NCI-H1417 (cell line): ENCODE measurements at regions not wholly inside any gene's neighbourhood (a gene's known extent, or its start where the extent isn't known, plus 50 kb on each side); places are given as distances from the start of the nearest gene placed in this dataset.

ENCODE experiments used
- DNase-seq, 3 experiments: peaks; one replicate each; lab custom pipeline; 2025; lab: John Stamatoyannopoulos, UW

DNA sequence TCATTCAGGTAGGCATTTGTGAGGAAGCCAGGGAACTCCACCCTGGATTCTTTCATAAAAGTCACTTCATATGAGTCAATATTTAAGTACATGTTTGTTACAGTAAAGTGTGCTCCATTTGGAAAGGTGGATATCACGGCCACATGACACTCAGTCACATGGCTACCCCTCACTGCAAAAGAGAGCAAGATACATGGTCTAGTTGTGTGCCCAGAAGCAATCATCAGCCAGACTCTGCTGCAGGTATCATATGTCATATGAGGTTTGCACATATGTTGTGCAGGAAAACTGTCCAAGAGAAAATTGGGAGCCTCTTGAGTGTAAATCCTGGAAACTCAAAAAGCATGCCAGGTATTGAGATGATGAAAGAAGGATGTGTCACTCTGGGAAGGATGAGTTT lies 55.0 kb upstream of the NMNAT3 start:
- no peak for DNase-seq

GRCh38 chr3:139729300-139729699 lies 51.5 kb upstream of the NMNAT3 start:
- no peak for DNase-seq

DNA sequence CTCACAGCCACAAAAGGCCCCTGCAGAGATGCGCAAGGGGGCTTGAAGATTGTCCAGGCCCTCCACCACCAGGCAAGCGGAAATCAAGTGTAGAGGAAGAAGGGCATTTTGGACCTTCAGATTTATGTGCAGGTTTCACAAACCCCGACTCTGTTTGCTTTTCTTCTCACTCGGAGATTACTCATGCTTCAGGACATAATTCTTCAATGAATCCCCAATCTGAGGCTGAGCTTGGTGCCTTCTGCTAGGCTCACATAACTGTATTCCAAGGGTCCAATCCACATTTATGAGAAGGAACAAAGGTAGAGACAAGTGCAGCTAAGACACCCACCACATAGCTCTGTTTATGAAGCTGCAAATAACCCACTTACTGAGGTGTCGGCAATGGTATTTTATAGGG lies 50.6 kb upstream of the NMNAT3 start:
- DNase-seq, result no peak
